MM.1S (cell line): ENCODE measurements at regions not wholly inside any gene's neighbourhood (a gene's known extent, or its start where the extent isn't known, plus 50 kb on each side); places are given as distances from the start of the nearest gene placed in this dataset.
"Not testable (repeated sequence)": the region's sequence is repeated elsewhere in the genome, so short reads cannot be mapped to it uniquely, and the experiment has no call there.

ENCODE experiments used
- EZH2phosphoT487 ChIP-seq: fragments of 300-600 bp; sonication (generic); IDR thresholded peaks from 2 replicates; pipeline ENCODE4 v1.6.1; 2018; ENCODE audit warnings: antibody characterized with exemption, low read length
- TF ChIP-seq, protein P1 (sequence below): fragments of 300-600 bp; sonication (generic); IDR thresholded peaks from 2 replicates; pipeline ENCODE4 v1.5.1; 2016; ENCODE audit warnings: antibody characterized with exemption, low read length, mixed read lengths

DNA sequence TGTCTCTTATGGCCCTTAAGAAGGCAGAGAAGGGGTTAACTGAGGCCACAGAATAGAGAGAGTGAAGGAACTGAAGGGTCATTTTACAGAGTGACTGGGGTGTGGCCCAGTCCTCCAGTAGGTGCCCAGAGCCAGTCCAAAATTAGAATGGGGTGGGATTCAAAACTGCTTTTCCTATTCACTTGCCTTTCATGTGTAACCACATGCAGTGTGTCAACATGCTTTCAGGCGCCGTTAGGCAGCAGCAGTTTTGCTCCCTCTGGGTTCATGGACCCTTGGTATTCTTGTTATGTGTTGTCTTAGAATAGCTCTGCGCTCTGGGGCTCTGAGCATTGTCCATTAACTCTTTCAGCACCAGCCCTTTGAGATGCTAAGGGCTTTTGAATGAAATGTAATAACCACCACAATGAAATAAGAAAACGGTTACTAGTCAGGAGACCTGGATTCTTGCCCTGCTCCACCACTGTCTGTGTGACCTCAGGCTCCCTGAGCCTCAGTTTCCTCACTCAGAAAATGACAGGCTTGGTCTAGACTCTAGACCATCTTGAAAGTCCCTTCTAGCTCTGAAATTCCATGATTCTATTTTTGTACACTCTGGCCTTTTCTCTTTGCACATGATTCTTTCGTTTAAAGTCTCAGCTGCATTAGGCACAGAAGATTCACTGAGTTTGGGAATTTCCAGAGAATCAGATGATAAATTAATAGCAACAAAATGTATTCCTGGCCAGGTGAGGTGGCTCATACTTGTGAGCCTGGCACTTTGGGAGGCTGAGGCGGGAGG is 123.0 kb downstream of the SRGAP2 start:
- TF ChIP-seq, protein P1, sequence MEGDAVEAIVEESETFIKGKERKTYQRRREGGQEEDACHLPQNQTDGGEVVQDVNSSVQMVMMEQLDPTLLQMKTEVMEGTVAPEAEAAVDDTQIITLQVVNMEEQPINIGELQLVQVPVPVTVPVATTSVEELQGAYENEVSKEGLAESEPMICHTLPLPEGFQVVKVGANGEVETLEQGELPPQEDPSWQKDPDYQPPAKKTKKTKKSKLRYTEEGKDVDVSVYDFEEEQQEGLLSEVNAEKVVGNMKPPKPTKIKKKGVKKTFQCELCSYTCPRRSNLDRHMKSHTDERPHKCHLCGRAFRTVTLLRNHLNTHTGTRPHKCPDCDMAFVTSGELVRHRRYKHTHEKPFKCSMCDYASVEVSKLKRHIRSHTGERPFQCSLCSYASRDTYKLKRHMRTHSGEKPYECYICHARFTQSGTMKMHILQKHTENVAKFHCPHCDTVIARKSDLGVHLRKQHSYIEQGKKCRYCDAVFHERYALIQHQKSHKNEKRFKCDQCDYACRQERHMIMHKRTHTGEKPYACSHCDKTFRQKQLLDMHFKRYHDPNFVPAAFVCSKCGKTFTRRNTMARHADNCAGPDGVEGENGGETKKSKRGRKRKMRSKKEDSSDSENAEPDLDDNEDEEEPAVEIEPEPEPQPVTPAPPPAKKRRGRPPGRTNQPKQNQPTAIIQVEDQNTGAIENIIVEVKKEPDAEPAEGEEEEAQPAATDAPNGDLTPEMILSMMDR, result not testable (repeated sequence)
- TF ChIP-seq EZH2phosphoT487, result not testable (repeated sequence)
